CD4-positive, alpha-beta T cell treated with Interleukin-6 at 100 ng/mL for 8 hours (primary cell): ENCODE measurements at regions not wholly inside any gene's neighbourhood (a gene's known extent, or its start where the extent isn't known, plus 50 kb on each side); places are given as distances from the start of the nearest gene placed in this dataset.
"Not testable (repeated sequence)": the region's sequence is repeated elsewhere in the genome, so short reads cannot be mapped to it uniquely, and the experiment has no call there.

ENCODE experiments used
- DNase-seq: peaks from one replicate; pipeline ENCODE4 v3.0.0-alpha.2; 2020; ENCODE audit warnings: mixed read lengths, low spot score

GRCh38 chrX:78822157-78822690, 74.7 kb downstream of the LPAR4 start:
- no peak for DNase-seq

- DNase-seq: no peak
These were observed 84.0 kb downstream of the LPAR4 start for GRCh38 chrX:78831523-78831922.

- no peak for DNase-seq
These were observed 91.2 kb downstream of the LPAR4 start for GRCh38 chrX:78838709-78839108.

GRCh38 chrX:78839711-78840110, 92.2 kb downstream of the LPAR4 start:
- DNase-seq: no peak

GRCh38 chrX:78844218-78844617, 96.7 kb downstream of the LPAR4 start:
- DNase-seq: not testable (repeated sequence)

GRCh38 chrX:78881248-78881647, 63.9 kb upstream of the P2RY10 start:
- DNase-seq: not testable (repeated sequence)

- peak; percentile 5 for DNase-seq
These were observed 58.6 kb upstream of the P2RY10 start for GRCh38 chrX:78886550-78886949.
